ENCODE measurements at regions not wholly inside any gene's neighbourhood (a gene's known extent, or its start where the extent isn't known, plus 50 kb on each side); places are given as distances from the start of the nearest gene placed in this dataset.

GRCh38 chr6:91523511-91523910 lies 936.6 kb upstream of the MAP3K7 start:
- H3K4me1 ChIP-seq, result no peaks in the 10 kb centered on the region
- no peaks in the 10 kb centered on the region for H3K27me3 ChIP-seq
- H3K4me3 ChIP-seq, result no peak overlapping the region
- no peak for DNase-seq (ENCODE audit: extremely low spot score in 2 of 2)
- no peaks in the 10 kb centered on the region for H3K36me3 ChIP-seq
- H3K9me3 ChIP-seq, result no peaks in the 10 kb centered on the region
- H3K27ac ChIP-seq, result no peak overlapping the region
- intact Hi-C loops (cut with DNase I), result no loop called here
- no peak for TF ChIP-seq POLR2AphosphoS5 (IDR thresholded peaks at IDR 0.05; ENCODE audit: insufficient read depth in 1 of 2, low read depth in 1 of 2)
- TF ChIP-seq POLR2A (IDR thresholded peaks at IDR 0.05), result no peak
- TF ChIP-seq, protein P1, sequence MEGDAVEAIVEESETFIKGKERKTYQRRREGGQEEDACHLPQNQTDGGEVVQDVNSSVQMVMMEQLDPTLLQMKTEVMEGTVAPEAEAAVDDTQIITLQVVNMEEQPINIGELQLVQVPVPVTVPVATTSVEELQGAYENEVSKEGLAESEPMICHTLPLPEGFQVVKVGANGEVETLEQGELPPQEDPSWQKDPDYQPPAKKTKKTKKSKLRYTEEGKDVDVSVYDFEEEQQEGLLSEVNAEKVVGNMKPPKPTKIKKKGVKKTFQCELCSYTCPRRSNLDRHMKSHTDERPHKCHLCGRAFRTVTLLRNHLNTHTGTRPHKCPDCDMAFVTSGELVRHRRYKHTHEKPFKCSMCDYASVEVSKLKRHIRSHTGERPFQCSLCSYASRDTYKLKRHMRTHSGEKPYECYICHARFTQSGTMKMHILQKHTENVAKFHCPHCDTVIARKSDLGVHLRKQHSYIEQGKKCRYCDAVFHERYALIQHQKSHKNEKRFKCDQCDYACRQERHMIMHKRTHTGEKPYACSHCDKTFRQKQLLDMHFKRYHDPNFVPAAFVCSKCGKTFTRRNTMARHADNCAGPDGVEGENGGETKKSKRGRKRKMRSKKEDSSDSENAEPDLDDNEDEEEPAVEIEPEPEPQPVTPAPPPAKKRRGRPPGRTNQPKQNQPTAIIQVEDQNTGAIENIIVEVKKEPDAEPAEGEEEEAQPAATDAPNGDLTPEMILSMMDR (IDR thresholded peaks at IDR 0.05), result no peak

DNA sequence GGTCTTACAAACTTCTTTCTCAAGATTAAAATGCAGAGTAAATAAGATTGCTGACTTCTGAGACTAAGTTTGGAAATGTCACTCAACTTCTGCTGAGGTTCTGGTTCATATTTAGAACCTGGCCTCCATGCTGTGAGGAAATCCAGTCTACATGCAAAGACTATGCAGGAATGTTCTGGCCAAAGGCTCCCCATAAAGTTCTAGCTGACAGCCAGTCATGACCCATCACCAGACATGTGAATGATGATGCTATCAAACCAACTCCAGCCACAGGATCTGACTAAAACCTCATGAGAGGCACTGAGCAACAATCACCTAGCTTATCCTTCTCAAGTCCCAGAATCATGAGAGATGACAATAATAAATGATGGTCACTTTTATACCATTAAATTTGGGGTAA lies 935.1 kb upstream of the MAP3K7 start:
- Histone ChIP-seq H3K4me3 (no peak overlapping the region), H3K4me1 (no peaks in the 10 kb centered on the region), H3K27ac (no peak overlapping the region), H3K36me3 (no peaks in the 10 kb centered on the region), H3K9me3 (no peaks in the 10 kb centered on the region), H3K27me3 (no peaks in the 10 kb centered on the region)
- no peak for TF ChIP-seq POLR2A (IDR thresholded peaks at IDR 0.05)
- no peak for TF ChIP-seq POLR2AphosphoS5 (IDR thresholded peaks at IDR 0.05; ENCODE audit: insufficient read depth in 1 of 2, low read depth in 1 of 2)
- TF ChIP-seq, protein P1 (IDR thresholded peaks at IDR 0.05), result no peak
- intact Hi-C loops (cut with DNase I), result no loop called here
- DNase-seq (ENCODE audit: extremely low spot score in 2 of 2), result no peak

DNA sequence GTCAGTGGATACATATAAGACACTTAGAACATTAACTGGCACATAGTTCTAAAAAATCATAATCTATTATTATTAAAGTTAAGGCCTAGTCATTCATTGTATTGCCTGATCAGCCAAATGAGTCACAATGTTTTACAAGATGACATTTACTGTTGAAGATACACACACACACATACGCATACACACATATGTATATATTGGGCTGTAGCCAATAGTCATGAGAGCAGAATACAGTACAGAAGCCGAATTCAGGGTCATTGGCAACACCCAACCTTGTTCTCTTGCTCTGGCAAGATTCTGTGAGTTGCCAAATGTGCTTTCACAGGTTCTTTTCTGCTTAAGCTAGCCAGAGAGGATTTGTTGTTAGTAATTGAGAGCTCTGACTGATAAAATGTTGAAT lies 922.8 kb upstream of the MAP3K7 start:
- DNase-seq (ENCODE audit: extremely low spot score in 2 of 2), result no peak
- intact Hi-C loops (cut with DNase I), result no loop called here

GRCh38 chr6:91509039-91509438 lies 922.2 kb upstream of the MAP3K7 start:
- no peak overlapping the region for H3K27ac ChIP-seq
- TF ChIP-seq, protein P1 (IDR thresholded peaks at IDR 0.05), result no peak
- TF ChIP-seq POLR2AphosphoS5 (IDR thresholded peaks at IDR 0.05; ENCODE audit: insufficient read depth in 1 of 2, low read depth in 1 of 2) (no peak), POLR2A (IDR thresholded peaks at IDR 0.05) (no peak)
- no peaks in the 10 kb centered on the region for H3K9me3 ChIP-seq
- intact Hi-C loops (cut with DNase I), result no loop called here
- no peak overlapping the region for H3K4me3 ChIP-seq
- DNase-seq (ENCODE audit: extremely low spot score in 2 of 2), result no peak
- no peaks in the 10 kb centered on the region for H3K36me3 ChIP-seq
- H3K27me3 ChIP-seq, result no peaks in the 10 kb centered on the region
- no peaks in the 10 kb centered on the region for H3K4me1 ChIP-seq

More for the DNA sequence above, 922.8 kb upstream of the MAP3K7 start:
- Histone ChIP-seq H3K4me1 (no peaks in the 10 kb centered on the region), H3K4me3 (no peak overlapping the region), H3K27ac (no peak overlapping the region), H3K36me3 (no peaks in the 10 kb centered on the region), H3K27me3 (no peaks in the 10 kb centered on the region), H3K9me3 (no peaks in the 10 kb centered on the region)
- TF ChIP-seq POLR2A (IDR thresholded peaks at IDR 0.05) (no peak), POLR2AphosphoS5 (IDR thresholded peaks at IDR 0.05; ENCODE audit: insufficient read depth in 1 of 2, low read depth in 1 of 2) (no peak)
- TF ChIP-seq, protein P1 (IDR thresholded peaks at IDR 0.05), result no peak

- no peaks in the 10 kb centered on the region for H3K4me1 ChIP-seq
- no peak overlapping the region for H3K27ac ChIP-seq
- intact Hi-C loops (cut with DNase I), result no loop called here
- TF ChIP-seq POLR2AphosphoS5 (IDR thresholded peaks at IDR 0.05; ENCODE audit: insufficient read depth in 1 of 2, low read depth in 1 of 2), result no peak
- TF ChIP-seq, protein P1 (IDR thresholded peaks at IDR 0.05), result no peak
- no peak for TF ChIP-seq POLR2A (IDR thresholded peaks at IDR 0.05)
- no peak for DNase-seq (ENCODE audit: extremely low spot score in 2 of 2)
- no peaks in the 10 kb centered on the region for H3K9me3 ChIP-seq
- H3K36me3 ChIP-seq, result no peaks in the 10 kb centered on the region
- H3K4me3 ChIP-seq, result no peak overlapping the region
- H3K27me3 ChIP-seq, result no peaks in the 10 kb centered on the region
Measured at GRCh38 chr6:91506509-91506908, 919.6 kb upstream of the MAP3K7 start.
